ENCODE measurements at regions not wholly inside any gene's neighbourhood (a gene's known extent, or its start where the extent isn't known, plus 50 kb on each side); places are given as distances from the start of the nearest gene placed in this dataset.

DNA sequence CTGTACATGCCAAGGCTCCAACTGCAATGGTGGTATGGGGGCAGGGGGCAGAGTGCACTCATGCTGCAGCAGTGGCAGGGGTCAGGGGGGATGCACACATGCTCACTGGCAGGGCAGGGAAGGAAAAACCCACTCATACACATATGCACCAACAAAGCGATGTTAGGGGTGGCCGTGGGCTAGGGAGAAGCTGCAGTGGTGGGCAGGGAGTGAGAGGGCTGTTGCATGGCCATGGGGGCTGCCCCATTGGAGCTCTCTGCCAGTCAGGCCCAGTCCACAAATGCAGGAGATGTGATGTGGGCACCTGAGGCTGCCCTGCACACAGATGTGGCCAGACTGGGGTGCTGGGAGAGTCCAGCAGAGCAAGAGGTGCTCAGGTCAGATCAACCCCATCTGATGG, 238.1 kb upstream of the NXPH2 start:
- Mint-ChIP-seq H3K9me3 (peaks cover 18 to 62% (median 29%) of the 10 kb centered on the region in 6 donors), H3K27me3 (ENCODE audit: low read depth in 3 of 3) (peaks cover 0 to 4% (median 1%) of the 10 kb centered on the region in 3 donors), H3K27ac (no peak overlapping the region), H3K4me3 (no peak overlapping the region), H3K36me3 (no peaks in the 10 kb centered on the region), H3K4me1 (no peaks in the 10 kb centered on the region)
- DNase-seq, result no peak

DNA sequence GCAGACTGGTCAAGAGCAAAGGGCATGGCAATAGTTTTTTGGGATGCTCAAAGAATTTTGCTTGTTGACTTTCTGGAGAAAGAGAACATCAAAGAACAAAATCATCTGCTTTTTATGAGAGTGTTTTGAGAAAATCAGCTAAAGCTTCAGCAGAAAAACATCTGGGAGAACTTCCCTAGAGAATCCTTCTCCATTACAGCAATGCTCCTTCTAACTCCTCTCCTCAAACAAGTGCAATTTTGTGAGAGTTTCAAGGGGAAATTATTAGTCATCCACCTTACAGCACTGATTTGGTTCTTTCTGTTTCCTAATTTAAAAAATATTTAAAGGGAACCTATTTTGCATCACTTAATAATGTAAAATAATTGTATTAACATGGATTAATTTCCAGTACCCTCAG, 226.9 kb upstream of the NXPH2 start:
- Mint-ChIP-seq H3K36me3 (no peaks in the 10 kb centered on the region), H3K27ac (no peak overlapping the region), H3K4me1 (no peaks in the 10 kb centered on the region), H3K9me3 (peaks cover 2 to 45% (median 11%) of the 10 kb centered on the region in 6 donors), H3K27me3 (ENCODE audit: low read depth in 3 of 3) (no peaks in the 10 kb centered on the region), H3K4me3 (no peak overlapping the region)
- no peak for DNase-seq

DNA sequence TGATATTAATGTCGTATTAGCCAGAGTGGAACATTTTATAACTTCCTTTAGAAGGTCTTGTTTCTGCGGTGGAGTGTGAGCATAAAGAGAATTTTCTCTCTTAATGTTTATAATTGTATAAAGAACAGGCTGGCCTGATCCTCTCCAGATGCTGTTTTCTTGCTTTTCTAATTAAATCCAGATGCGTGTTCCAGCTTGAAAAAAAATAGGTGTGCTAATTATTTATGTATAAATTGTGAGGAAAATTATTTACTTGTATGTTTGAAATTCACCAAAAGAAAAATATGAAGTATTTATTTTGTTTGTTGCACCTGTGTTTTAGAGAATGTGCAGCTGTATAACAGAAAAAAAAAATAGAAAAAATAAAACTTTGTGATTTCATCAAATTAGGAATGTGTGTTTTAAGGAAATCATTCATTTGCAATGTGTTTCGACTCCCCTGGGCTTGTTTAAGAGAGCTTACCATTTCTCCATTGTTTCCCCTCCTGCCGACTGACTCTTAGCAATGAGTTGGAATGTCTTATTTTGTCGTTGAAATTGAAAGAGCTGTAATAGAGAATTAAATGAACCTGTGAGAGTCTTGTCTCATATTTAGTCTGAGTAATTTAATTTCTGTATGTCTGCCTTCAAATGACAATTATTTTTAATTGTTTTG, 220.1 kb upstream of the NXPH2 start:
- no peaks in the 10 kb centered on the region for H3K36me3 Mint-ChIP-seq
- H3K27ac Mint-ChIP-seq, result no peak overlapping the region
- H3K4me3 Mint-ChIP-seq, result no peak overlapping the region
- no peaks in the 10 kb centered on the region for H3K27me3 Mint-ChIP-seq (ENCODE audit: low read depth in 3 of 3)
- H3K9me3 Mint-ChIP-seq, result peaks cover 8 to 45% (median 10%) of the 10 kb centered on the region in 6 donors
- H3K4me1 Mint-ChIP-seq, result no peaks in the 10 kb centered on the region
- no peak for DNase-seq

DNA sequence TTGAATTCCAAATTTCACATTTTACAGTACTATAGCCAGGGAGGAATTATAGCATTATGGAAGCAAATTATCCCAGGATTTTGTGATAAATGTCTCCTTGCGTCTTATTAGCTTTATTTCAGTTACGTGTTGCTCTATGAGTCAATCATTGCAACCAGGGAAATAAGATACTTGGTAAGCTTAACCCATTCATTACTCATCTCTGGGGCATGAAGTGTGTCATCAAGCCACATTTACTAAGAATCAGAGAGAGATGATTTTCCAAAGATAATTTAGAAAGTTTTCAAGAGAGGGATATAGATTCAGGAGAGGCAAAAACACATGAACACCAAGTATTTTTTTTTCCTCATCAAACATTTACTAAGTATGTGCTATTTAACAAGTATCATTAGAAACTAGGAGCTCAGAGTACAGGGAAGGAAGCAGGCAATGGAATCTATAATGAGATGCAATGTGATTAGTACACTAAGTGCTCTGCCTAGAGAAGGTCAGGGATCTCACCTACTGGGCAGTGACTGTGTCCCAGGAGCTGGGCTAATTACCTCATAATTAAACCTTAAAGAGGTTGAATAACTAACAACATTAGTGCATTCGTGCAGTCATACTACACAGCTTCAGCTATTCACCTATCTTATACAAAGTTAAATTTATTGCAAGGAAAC, 217.8 kb upstream of the NXPH2 start:
- Mint-ChIP-seq H3K27ac (no peak overlapping the region), H3K4me3 (no peak overlapping the region), H3K27me3 (ENCODE audit: low read depth in 3 of 3) (no peaks in the 10 kb centered on the region), H3K9me3 (peaks cover 8 to 51% (median 11%) of the 10 kb centered on the region in 6 donors), H3K36me3 (no peaks in the 10 kb centered on the region), H3K4me1 (no peaks in the 10 kb centered on the region)
- no peak for DNase-seq

DNA sequence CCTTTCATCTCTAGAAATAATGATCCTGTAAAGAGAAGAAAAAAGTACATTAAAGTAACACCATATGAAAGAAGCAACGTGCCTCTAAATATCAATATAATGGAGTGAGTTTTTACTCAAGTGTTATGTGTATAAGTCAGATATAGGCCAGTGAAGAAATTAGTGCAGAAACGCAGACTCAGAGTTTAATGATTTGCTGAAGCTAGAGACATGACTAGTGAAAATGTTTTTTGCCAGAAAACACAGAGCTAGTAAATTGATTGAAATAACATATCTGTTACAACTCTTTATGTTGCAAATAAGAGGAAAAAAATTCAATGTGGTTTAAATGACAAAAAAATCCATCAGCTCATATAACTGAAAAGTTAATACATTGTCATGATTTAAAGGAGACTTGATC, 217.2 kb upstream of the NXPH2 start:
- no peak overlapping the region for H3K4me3 Mint-ChIP-seq
- no peak for DNase-seq
- no peaks in the 10 kb centered on the region for H3K27me3 Mint-ChIP-seq (ENCODE audit: low read depth in 3 of 3)
- H3K27ac Mint-ChIP-seq, result no peak overlapping the region
- no peaks in the 10 kb centered on the region for H3K36me3 Mint-ChIP-seq
- H3K4me1 Mint-ChIP-seq, result no peaks in the 10 kb centered on the region
- peaks cover 8 to 53% (median 14%) of the 10 kb centered on the region in 6 donors for H3K9me3 Mint-ChIP-seq

DNA sequence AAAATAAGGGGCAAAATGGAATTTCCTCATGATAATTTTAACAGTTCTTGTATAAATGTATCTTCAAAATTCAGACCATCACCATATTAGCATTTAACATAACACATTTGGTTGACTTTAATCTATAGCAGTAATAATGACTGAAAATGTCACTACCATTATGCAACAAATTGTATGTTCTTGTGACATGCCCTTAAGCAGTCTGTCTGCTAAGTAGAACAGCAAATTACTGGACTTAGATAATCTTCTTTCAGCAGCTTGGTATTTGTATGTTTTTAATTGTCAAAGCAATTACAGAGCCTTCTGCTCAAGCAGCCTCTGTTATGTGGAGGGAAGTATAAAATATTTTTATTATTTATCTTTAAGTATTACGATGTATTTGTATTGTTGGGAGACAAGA, 214.3 kb upstream of the NXPH2 start:
- Mint-ChIP-seq H3K36me3 (no peaks in the 10 kb centered on the region), H3K4me3 (no peak overlapping the region), H3K27ac (no peak overlapping the region), H3K4me1 (no peaks in the 10 kb centered on the region), H3K27me3 (ENCODE audit: low read depth in 3 of 3) (no peaks in the 10 kb centered on the region), H3K9me3 (peaks cover 4 to 55% (median 16%) of the 10 kb centered on the region in 6 donors)
- DNase-seq, result no peak

DNA sequence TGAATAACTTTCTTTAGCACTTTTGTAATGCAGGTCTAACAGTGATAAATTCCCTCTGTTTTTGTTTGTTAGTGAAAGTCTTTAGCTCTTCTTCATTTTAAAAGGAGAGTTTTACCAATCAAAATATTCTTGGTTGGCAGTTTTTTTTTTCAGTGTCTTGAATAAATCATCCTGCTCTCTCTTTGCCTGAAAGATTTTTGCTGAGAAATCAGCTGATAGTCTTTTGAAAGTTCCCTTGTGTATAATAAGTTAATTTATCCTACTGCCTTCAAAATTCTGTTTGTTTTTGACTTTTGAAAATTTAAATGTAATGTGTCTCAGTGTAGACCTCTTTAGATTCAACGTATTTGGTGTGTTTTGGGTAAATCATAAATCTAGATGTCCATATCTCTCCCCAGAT, 205.7 kb upstream of the NXPH2 start:
- DNase-seq, result no peak
- Mint-ChIP-seq H3K9me3 (peaks cover 2 to 44% (median 25%) of the 10 kb centered on the region in 6 donors), H3K36me3 (no peaks in the 10 kb centered on the region), H3K4me3 (no peak overlapping the region), H3K4me1 (no peaks in the 10 kb centered on the region), H3K27ac (no peak overlapping the region), H3K27me3 (ENCODE audit: low read depth in 3 of 3) (peaks cover 0 to 4% (median 0%) of the 10 kb centered on the region in 3 donors)

DNA sequence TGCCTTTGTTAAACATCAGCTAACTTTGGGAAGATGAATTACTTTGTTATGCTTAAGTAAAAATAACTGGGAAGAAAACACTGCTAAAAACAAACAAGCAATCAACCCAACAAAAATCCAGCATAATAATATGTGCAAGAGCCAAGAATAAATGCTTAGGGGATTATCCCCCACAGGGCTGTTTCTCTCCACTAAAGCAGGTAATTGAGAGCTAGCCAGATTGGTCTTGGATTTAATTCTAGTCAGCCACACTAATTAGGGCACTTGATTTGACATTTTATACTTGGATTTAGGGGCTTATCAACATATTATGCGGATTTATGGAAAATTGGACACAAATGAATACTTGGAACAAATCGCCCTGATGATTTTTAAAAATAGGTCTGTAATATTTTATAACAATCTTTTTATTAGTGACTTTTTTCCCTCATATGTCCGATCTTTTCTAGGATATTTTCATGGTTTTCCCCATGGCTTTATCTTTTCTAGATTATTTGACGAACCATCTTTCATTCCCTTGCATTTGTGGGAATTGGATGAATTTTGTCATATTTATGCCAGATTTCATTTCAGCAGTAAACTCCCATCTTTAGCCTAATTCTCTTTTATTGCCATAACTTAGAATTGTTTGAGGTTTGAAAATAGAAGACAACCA, 199.1 kb upstream of the NXPH2 start:
- Mint-ChIP-seq H3K4me3 (no peak overlapping the region), H3K9me3 (peaks cover 2 to 40% (median 15%) of the 10 kb centered on the region in 6 donors), H3K36me3 (no peaks in the 10 kb centered on the region), H3K27ac (no peak overlapping the region), H3K27me3 (ENCODE audit: low read depth in 3 of 3) (peaks cover 0 to 4% (median 0%) of the 10 kb centered on the region in 3 donors), H3K4me1 (no peaks in the 10 kb centered on the region)
- DNase-seq, result no peak

DNA sequence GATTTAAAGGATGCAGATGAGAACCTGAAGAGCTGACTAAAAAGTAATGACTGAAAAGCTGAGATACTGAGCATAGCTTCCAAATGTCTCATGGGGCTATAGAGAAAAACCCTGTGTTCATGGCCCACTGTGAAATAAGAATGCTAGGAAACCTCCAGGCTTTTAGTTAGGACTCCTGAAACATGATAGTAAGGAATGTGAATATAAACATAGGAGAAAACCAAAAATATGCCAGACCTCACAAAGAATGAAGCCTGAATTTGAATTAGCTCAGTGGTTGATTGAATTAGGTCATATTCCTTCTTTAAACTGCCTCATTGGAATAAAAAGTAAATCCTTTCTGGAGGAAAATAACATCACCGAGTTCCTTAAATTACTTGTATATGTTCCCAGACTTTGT, 194.5 kb upstream of the NXPH2 start:
- Mint-ChIP-seq H3K4me1 (no peaks in the 10 kb centered on the region), H3K4me3 (no peak overlapping the region), H3K36me3 (no peaks in the 10 kb centered on the region), H3K27ac (no peak overlapping the region), H3K9me3 (peaks cover 0 to 42% (median 14%) of the 10 kb centered on the region in 6 donors), H3K27me3 (ENCODE audit: low read depth in 3 of 3) (peaks cover 0 to 2% (median 0%) of the 10 kb centered on the region in 3 donors)
- DNase-seq, result no peak

DNA sequence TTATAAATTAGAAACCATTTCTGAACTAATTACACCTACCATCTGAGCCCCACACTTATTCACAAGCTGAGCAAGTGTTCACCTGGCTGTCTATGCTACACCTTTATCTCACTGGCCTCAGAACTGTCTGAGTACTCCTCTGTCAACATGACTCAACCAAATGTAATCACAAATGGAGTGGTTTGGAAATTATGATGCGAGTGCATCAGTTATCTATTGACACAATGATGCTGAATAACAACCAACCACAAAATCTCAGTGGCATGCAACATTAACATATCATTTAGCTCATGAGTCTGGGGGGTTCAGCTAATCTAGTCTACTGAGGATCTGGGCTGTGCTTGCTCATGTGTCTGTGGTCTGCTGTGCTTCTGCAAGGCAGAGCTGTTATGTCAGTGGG, 184.2 kb upstream of the NXPH2 start:
- Mint-ChIP-seq H3K4me3 (no peak overlapping the region), H3K9me3 (peaks cover 3 to 40% (median 17%) of the 10 kb centered on the region in 6 donors), H3K27me3 (ENCODE audit: low read depth in 3 of 3) (no peaks in the 10 kb centered on the region), H3K27ac (no peak overlapping the region), H3K4me1 (no peaks in the 10 kb centered on the region), H3K36me3 (no peaks in the 10 kb centered on the region)
- DNase-seq, result no peak

DNA sequence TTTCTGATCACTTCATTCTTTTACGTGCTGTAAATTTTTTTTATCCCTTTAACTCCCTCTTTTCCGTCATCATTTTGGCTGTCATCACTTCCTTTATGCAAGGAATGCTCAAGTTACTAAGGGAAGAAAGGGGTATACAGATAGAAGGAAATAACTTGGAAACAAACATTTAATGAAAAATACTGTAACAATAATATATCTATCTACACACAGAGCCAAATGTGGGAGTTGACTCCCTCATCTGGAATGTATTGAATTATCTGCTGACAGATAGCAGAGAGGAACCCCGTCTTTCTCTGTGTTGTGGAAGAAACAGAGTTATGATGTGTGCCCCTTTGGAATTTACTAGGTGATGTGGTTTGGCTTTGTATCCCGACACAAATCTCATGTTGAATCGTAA, 182.5 kb upstream of the NXPH2 start:
- H3K4me3 Mint-ChIP-seq, result no peak overlapping the region
- H3K4me1 Mint-ChIP-seq, result no peaks in the 10 kb centered on the region
- H3K27ac Mint-ChIP-seq, result no peak overlapping the region
- H3K9me3 Mint-ChIP-seq, result peaks cover 6 to 45% (median 20%) of the 10 kb centered on the region in 6 donors
- no peaks in the 10 kb centered on the region for H3K36me3 Mint-ChIP-seq
- no peaks in the 10 kb centered on the region for H3K27me3 Mint-ChIP-seq (ENCODE audit: low read depth in 3 of 3)
- no peak for DNase-seq

DNA sequence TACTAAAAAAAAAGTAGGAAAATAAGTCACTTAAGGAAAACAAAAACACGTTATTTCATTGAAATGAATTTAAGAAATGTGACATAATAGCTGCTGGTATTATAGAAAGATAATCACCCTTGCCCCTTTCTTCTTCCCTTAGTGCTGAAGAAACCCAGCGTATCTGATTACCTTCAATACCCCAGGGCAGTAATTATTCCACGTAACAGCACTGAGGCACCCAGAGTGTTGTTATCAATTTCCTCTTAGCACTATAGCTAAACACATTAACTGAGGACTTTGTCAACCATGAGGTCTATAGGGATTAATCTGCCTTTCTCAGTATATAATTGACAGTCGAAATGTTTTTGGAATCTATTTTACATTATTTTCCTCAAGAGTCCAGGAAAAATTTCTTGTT, 180.0 kb upstream of the NXPH2 start:
- Mint-ChIP-seq H3K4me3 (no peak overlapping the region), H3K36me3 (no peaks in the 10 kb centered on the region), H3K9me3 (peaks cover 7 to 57% (median 23%) of the 10 kb centered on the region in 6 donors), H3K27ac (no peak overlapping the region), H3K4me1 (no peaks in the 10 kb centered on the region), H3K27me3 (ENCODE audit: low read depth in 3 of 3) (no peaks in the 10 kb centered on the region)
- DNase-seq, result no peak

DNA sequence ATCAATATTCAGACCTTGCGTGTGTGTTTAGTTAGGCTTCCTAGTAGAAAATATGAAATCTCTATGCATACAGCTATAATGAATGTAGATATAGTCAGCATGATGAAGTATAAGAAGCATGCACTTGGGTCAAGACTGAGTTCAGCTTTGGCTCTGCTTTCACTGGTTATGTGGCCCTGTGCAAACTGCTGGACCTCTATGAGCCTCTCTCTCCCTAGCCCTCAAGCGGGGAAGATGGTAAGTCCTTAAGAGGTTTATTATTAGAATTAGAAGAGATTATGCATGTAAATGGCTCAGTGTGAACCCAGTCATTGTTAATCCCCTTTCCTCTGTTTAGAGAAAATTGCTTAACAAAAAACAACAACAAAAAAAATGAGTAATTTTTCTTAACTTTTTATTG, 178.8 kb upstream of the NXPH2 start:
- H3K9me3 Mint-ChIP-seq, result peaks cover 7 to 53% (median 21%) of the 10 kb centered on the region in 6 donors
- no peak overlapping the region for H3K27ac Mint-ChIP-seq
- no peaks in the 10 kb centered on the region for H3K36me3 Mint-ChIP-seq
- H3K4me1 Mint-ChIP-seq, result no peaks in the 10 kb centered on the region
- no peak overlapping the region for H3K4me3 Mint-ChIP-seq
- no peak for DNase-seq
- H3K27me3 Mint-ChIP-seq (ENCODE audit: low read depth in 3 of 3), result peaks cover 0 to 3% (median 0%) of the 10 kb centered on the region in 3 donors

DNA sequence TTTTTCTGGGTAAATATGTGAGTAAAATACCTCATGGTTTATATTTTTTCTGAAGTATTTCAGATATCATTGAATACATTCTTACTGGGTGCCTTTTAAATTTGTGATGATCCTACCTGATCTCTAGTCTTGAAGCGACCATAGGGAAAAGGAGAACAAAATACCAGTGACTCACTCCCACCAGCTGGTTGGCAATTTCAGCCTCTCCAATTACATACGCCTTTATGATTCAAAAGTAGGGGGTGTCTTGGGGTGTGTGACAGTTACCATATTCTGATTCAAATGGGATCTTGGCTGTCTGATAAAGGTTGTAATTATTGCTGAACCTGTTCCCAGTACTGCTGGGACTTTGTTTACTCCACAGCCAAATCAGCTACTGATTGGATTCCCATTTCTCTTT, 175.9 kb upstream of the NXPH2 start:
- Mint-ChIP-seq H3K9me3 (peaks cover 6 to 55% (median 21%) of the 10 kb centered on the region in 6 donors), H3K27ac (no peak overlapping the region), H3K4me1 (no peaks in the 10 kb centered on the region), H3K27me3 (ENCODE audit: low read depth in 3 of 3) (peaks cover 0 to 3% (median 0%) of the 10 kb centered on the region in 3 donors), H3K36me3 (no peaks in the 10 kb centered on the region), H3K4me3 (no peak overlapping the region)
- no peak for DNase-seq

All from immature natural killer cell (primary cell).